Tibial nerve (tissue), 4 donors: ENCODE measurements at regions not wholly inside any gene's neighbourhood (a gene's known extent, or its start where the extent isn't known, plus 50 kb on each side); places are given as distances from the start of the nearest gene placed in this dataset.

Experiments used
- EP300 ChIP-seq, 2 donors: sonication (generic); formaldehyde crosslinking; IDR thresholded peaks; one replicate each; pipeline ENCODE4 v1.6.1; 2017; ENCODE audit warnings: antibody characterized with exemption in 2 of 2, mild to moderate bottlenecking in 1 of 2
- POLR2A ChIP-seq, 2 donors: fragments of 450-650 bp; IDR thresholded peaks; one replicate each; pipeline ENCODE4 v1.6.1; 2017; ENCODE audit warnings: antibody characterized with exemption in 2 of 2, mild to moderate bottlenecking in 2 of 2, moderate library complexity in 2 of 2
- TF ChIP-seq, protein P1 (sequence below), 5 experiments: fragments of 200-600 bp in 3 of 5; fragments of 450-650 bp in 2 of 5; sonication (generic) in 3 of 5; IDR thresholded peaks; one replicate each; pipeline ENCODE4 v1.5.1; 2016 to 2019; ENCODE audit warnings: antibody characterized with exemption in 5 of 5, mild to moderate bottlenecking in 3 of 5, moderate library complexity in 2 of 5

- TF ChIP-seq POLR2A (IDR thresholded peaks at IDR 0.05): no peak
- TF ChIP-seq, protein P1, sequence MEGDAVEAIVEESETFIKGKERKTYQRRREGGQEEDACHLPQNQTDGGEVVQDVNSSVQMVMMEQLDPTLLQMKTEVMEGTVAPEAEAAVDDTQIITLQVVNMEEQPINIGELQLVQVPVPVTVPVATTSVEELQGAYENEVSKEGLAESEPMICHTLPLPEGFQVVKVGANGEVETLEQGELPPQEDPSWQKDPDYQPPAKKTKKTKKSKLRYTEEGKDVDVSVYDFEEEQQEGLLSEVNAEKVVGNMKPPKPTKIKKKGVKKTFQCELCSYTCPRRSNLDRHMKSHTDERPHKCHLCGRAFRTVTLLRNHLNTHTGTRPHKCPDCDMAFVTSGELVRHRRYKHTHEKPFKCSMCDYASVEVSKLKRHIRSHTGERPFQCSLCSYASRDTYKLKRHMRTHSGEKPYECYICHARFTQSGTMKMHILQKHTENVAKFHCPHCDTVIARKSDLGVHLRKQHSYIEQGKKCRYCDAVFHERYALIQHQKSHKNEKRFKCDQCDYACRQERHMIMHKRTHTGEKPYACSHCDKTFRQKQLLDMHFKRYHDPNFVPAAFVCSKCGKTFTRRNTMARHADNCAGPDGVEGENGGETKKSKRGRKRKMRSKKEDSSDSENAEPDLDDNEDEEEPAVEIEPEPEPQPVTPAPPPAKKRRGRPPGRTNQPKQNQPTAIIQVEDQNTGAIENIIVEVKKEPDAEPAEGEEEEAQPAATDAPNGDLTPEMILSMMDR (IDR thresholded peaks at IDR 0.05): no peak
- TF ChIP-seq EP300 (IDR thresholded peaks at IDR 0.05): no peak
Measured at GRCh38 chr2:111626865-111627163, 257.2 kb downstream of the ANAPC1 start.
